ENCODE measurements at regions not wholly inside any gene's neighbourhood (a gene's known extent, or its start where the extent isn't known, plus 50 kb on each side); places are given as distances from the start of the nearest gene placed in this dataset.
"Not testable (repeated sequence)": the region's sequence is repeated elsewhere in the genome, so short reads cannot be mapped to it uniquely, and the experiment has no call there.

- not testable (repeated sequence) for DNase-seq
Observed at GRCh38 chr4:100900945-100901344, 383.1 kb upstream of the EMCN start.

- no peak for DNase-seq
Observed at GRCh38 chr4:100900134-100900533, 382.3 kb upstream of the EMCN start.

- DNase-seq: no peak
Observed at GRCh38 chr4:100898844-100899243, 381.0 kb upstream of the EMCN start.

- DNase-seq: no peak
Observed at GRCh38 chr4:100895556-100896197, 377.9 kb upstream of the EMCN start.

GRCh38 chr4:100894339-100894870, 376.6 kb upstream of the EMCN start:
- no peak for DNase-seq

- DNase-seq: no peak
Observed at GRCh38 chr4:100891808-100892207, 374.0 kb upstream of the EMCN start.

GRCh38 chr4:100889898-100890297, 372.1 kb upstream of the EMCN start:
- no peak for DNase-seq

- DNase-seq: no peak
Observed at GRCh38 chr4:100889401-100889800, 371.6 kb upstream of the EMCN start.

GRCh38 chr4:100882661-100883060, 364.8 kb upstream of the EMCN start:
- no peak for DNase-seq

GRCh38 chr4:100881283-100881682, 363.5 kb upstream of the EMCN start:
- no peak for DNase-seq

GRCh38 chr4:100880011-100880410, 362.2 kb upstream of the EMCN start:
- no peak for DNase-seq

GRCh38 chr4:100879471-100879870, 361.6 kb upstream of the EMCN start:
- DNase-seq: no peak

- DNase-seq: no peak
Observed at GRCh38 chr4:100876546-100876945, 358.7 kb upstream of the EMCN start.

- DNase-seq: peak; percentile 2
Observed at GRCh38 chr4:100875296-100876068, 357.7 kb upstream of the EMCN start.

- peak; percentile 35 for DNase-seq
Observed at GRCh38 chr4:100872811-100873210, 355.0 kb upstream of the EMCN start.

- DNase-seq: no peak
Observed at GRCh38 chr4:100870940-100871772, 353.3 kb upstream of the EMCN start.

- no peak for DNase-seq
Observed at GRCh38 chr4:100869276-100869675, 351.5 kb upstream of the EMCN start.

- DNase-seq: not testable (repeated sequence)
Observed at GRCh38 chr4:100868281-100868680, 350.5 kb upstream of the EMCN start.

- DNase-seq: no peak
Observed at GRCh38 chr4:100852326-100852725, 334.5 kb upstream of the EMCN start.

GRCh38 chr4:100849319-100849718, 331.5 kb upstream of the EMCN start:
- DNase-seq: no peak

GRCh38 chr4:100848841-100849240, 331.0 kb upstream of the EMCN start:
- no peak for DNase-seq

GRCh38 chr4:100843910-100844309, 326.1 kb upstream of the EMCN start:
- DNase-seq: no peak

GRCh38 chr4:100842856-100843255, 325.0 kb upstream of the EMCN start:
- DNase-seq: no peak

All from fibroblast of skin of right biceps (primary cell).